ENCODE measurements at regions not wholly inside any gene's neighbourhood (a gene's known extent, or its start where the extent isn't known, plus 50 kb on each side); places are given as distances from the start of the nearest gene placed in this dataset.

DNA sequence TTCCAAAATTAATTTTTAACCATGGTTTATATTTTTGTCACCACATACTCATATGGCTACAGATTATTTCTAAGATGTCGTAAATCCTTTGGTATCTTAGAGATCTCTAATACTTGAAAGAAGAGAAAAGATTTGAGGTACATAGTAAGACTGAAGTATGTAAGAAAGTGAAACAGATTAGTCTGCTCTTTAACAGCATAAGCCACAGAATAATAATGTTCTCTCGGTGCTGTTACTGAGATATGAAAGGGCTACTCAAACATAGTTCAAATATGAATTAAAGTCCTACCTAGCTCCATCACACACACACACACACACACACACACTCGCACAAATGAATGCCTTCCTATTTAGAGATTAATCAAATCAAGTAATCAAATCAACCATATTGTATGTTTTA is 274.1 kb upstream of the PCDH18 start:
- TF ChIP-seq, protein P1, sequence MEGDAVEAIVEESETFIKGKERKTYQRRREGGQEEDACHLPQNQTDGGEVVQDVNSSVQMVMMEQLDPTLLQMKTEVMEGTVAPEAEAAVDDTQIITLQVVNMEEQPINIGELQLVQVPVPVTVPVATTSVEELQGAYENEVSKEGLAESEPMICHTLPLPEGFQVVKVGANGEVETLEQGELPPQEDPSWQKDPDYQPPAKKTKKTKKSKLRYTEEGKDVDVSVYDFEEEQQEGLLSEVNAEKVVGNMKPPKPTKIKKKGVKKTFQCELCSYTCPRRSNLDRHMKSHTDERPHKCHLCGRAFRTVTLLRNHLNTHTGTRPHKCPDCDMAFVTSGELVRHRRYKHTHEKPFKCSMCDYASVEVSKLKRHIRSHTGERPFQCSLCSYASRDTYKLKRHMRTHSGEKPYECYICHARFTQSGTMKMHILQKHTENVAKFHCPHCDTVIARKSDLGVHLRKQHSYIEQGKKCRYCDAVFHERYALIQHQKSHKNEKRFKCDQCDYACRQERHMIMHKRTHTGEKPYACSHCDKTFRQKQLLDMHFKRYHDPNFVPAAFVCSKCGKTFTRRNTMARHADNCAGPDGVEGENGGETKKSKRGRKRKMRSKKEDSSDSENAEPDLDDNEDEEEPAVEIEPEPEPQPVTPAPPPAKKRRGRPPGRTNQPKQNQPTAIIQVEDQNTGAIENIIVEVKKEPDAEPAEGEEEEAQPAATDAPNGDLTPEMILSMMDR (conservative IDR thresholded peaks at IDR 0.05 in 1 of 2, IDR thresholded peaks at IDR 0.05 in 1 of 2; ENCODE audit: extremely low read depth in 1 of 2, insufficient read depth in 1 of 2, low read depth in 1 of 2, low read length in 2 of 2): no peak
- TF ChIP-seq EZH2 (IDR thresholded peaks at IDR 0.05; ENCODE audit: borderline replicate concordance, low read length): no peak
